GM13976 (cell line): ENCODE measurements at regions not wholly inside any gene's neighbourhood (a gene's known extent, or its start where the extent isn't known, plus 50 kb on each side); places are given as distances from the start of the nearest gene placed in this dataset.

ENCODE experiments used
- DNase-seq: peaks from one replicate; pipeline ENCODE4 v3.0.0; 2012; ENCODE audit warnings: low spot score
- in situ Hi-C: fragments of 300-500 bp; cut with MboI; formaldehyde crosslinking; loops from one replicate; pipeline ENCODE4 v1.12.0; 2022; ENCODE audit warnings: low sequenced_read_pairs, mixed read lengths, inconsistent platforms; ENCODE audit not compliant: unreplicated experiment
- TF ChIP-seq, protein P1 (sequence below): IDR thresholded peaks from 2 replicates; pipeline ENCODE4 v1.5.1; 2012; ENCODE audit warnings: borderline replicate concordance, mild to moderate bottlenecking; ENCODE audit not compliant: insufficient read depth; ENCODE audit errors: extremely low read depth, missing control alignments, control extremely low read depth

DNA sequence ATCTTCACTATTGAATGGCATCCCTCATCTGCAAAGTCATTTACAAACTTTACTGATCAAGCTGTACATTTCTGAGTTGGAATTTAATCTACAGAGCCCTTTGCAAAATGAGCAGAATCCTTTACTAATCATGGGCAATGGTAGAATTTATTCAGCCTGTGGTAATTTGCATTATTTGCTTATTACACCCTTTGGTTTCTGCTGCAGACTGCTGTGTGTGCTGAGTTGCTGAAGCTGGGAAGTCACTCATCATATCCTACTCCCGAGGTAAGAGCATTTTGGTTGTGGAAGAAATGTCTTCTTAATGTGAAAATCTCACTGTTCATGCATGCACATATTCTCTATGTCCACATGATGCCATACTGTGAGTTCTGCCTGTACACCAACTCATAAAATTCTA, 357.4 kb upstream of the SLC39A10 start:
- in situ Hi-C loops, result no loop called here
- no peak for DNase-seq
- TF ChIP-seq, protein P1, sequence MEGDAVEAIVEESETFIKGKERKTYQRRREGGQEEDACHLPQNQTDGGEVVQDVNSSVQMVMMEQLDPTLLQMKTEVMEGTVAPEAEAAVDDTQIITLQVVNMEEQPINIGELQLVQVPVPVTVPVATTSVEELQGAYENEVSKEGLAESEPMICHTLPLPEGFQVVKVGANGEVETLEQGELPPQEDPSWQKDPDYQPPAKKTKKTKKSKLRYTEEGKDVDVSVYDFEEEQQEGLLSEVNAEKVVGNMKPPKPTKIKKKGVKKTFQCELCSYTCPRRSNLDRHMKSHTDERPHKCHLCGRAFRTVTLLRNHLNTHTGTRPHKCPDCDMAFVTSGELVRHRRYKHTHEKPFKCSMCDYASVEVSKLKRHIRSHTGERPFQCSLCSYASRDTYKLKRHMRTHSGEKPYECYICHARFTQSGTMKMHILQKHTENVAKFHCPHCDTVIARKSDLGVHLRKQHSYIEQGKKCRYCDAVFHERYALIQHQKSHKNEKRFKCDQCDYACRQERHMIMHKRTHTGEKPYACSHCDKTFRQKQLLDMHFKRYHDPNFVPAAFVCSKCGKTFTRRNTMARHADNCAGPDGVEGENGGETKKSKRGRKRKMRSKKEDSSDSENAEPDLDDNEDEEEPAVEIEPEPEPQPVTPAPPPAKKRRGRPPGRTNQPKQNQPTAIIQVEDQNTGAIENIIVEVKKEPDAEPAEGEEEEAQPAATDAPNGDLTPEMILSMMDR, result no peak

DNA sequence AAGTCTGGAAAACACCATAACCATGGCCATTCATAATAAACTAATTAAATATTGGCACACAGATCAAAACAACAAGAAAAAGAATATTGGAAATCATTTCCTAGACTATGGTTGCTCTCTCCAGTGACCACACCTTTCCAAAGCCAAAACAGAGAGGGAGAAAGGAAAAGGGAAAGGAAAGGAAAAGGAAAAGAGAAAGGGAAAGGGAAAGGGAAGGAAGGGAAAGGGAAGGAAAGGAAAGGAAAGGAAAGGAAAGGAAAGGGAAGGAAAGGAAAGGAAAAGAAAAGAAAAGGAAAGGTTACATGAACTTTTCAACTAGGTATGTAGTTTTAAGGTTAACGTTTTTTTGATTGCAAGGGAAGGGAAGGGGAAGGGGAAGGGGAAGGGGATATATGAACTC, 360.5 kb upstream of the SLC39A10 start:
- no peak for DNase-seq
- TF ChIP-seq, protein P1, result no peak
- in situ Hi-C loops, result no loop called here

DNA sequence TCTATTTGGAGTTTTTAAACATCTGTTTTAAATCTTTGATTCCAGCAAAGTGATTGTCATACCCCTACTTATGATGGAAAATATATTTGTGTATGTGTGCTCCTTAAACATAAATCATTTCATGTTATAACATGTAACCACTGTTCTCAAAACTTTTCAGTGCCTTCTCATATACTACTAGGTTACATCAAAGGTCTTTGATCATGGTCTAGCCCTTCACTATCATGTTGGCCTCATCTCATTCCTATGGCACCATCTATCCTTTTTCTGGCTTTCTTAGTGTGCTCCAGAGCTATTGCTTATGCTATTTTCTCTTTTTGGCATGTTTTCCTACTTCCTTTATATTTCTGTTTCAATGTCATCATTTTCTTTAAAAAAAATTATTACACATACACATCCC, 367.9 kb upstream of the SLC39A10 start:
- TF ChIP-seq, protein P1, result no peak
- in situ Hi-C loops, result no loop called here
- no peak for DNase-seq

GRCh38 chr2:195279840-195280427, 377.1 kb upstream of the SLC39A10 start:
- in situ Hi-C loops, result no loop called here
- TF ChIP-seq, protein P1, result no peak
- no peak for DNase-seq

DNA sequence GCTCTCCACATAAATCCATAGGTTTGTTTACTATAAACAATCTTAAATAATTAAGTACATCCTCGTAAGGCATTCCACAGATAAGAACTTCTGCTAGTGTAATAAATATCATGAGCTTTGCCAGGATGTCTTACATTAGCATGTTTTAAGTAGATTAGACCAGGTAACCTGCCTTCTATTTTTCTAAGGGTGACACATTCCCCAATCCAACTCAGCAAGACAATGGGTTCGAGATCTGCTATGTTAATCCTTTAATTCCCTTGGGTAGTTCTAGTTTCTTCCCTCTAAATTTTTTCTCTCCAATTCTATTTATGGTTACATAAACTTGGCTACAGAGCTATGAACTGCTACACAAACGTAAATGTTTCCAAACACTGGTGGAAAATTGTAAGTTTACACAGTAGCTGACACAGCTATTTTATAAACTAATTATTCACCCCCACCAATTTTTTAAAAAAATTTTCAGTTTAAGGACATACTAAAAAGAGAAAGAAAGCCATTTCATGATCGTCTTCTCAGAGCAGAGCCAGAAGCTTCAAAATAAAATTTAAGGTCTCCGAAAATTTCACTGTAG, 386.5 kb upstream of the SLC39A10 start:
- TF ChIP-seq, protein P1, result no peak
- DNase-seq, result no peak
- in situ Hi-C loops, result no loop called here

DNA sequence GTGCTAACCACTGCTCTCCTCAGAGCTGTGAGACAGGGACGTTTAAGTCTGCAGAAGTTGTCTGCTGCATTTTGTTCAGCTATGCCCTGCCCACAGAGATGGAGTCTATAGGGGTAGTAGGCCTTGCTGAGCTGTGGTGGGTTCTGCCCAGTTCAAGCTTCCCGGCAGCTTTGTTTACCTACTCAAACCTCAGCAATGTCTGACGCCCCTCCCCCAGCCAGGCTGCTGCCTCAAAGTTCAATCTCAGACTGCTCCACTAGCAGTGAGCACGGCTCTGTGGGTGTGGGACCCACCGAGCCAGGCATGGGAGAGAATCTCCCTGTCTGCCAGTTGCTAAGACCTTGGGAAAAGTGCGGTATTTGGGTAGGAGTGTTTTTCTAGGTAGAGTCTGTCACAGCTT, 387.8 kb upstream of the SLC39A10 start:
- no peak for DNase-seq
- TF ChIP-seq, protein P1, result no peak
- in situ Hi-C loops, result no loop called here
